ENCODE measurements at regions not wholly inside any gene's neighbourhood (a gene's known extent, or its start where the extent isn't known, plus 50 kb on each side); places are given as distances from the start of the nearest gene placed in this dataset.

GRCh38 chrX:120819126-120819525 is 56.5 kb downstream of the CT47B1 start:
- no peak for DNase-seq (ENCODE audit: low spot score)

- DNase-seq (ENCODE audit: low spot score), result no peak
Observed at GRCh38 chrX:120813982-120814381, 61.7 kb downstream of the CT47B1 start.

- no peak for DNase-seq (ENCODE audit: low spot score)
Observed at GRCh38 chrX:120801426-120801825, 74.2 kb downstream of the CT47B1 start.

GRCh38 chrX:120797188-120797851 is 78.3 kb downstream of the CT47B1 start:
- DNase-seq (ENCODE audit: low spot score), result no peak

- DNase-seq (ENCODE audit: low spot score), result no peak
Observed at GRCh38 chrX:120795301-120795700, 80.4 kb downstream of the CT47B1 start.

GRCh38 chrX:120794525-120794975 is 81.1 kb downstream of the CT47B1 start:
- no peak for DNase-seq (ENCODE audit: low spot score)

GRCh38 chrX:120793098-120793497 is 82.6 kb downstream of the CT47B1 start:
- no peak for DNase-seq (ENCODE audit: low spot score)

GRCh38 chrX:120791013-120791643 is 84.5 kb downstream of the CT47B1 start:
- DNase-seq (ENCODE audit: low spot score), result no peak

- DNase-seq (ENCODE audit: low spot score), result no peak
Observed at GRCh38 chrX:120790552-120790951, 85.1 kb downstream of the CT47B1 start.

- DNase-seq (ENCODE audit: low spot score), result peak; percentile 35
Observed at GRCh38 chrX:120790118-120790517, 85.5 kb downstream of the CT47B1 start.

GRCh38 chrX:120781403-120781802 is 94.3 kb downstream of the CT47B1 start:
- no peak for DNase-seq (ENCODE audit: low spot score)

- DNase-seq (ENCODE audit: low spot score), result no peak
Observed at GRCh38 chrX:120775959-120776358, 99.7 kb downstream of the CT47B1 start.

- DNase-seq (ENCODE audit: low spot score), result no peak
Observed at GRCh38 chrX:120774606-120775005, 101.1 kb downstream of the CT47B1 start.

GRCh38 chrX:120773801-120774200 is 101.9 kb downstream of the CT47B1 start:
- DNase-seq (ENCODE audit: low spot score), result no peak

- peak; percentile 16 for DNase-seq (ENCODE audit: low spot score)
Observed at GRCh38 chrX:120769576-120770341, 105.9 kb downstream of the CT47B1 start.

GRCh38 chrX:120768681-120769080 is 107.0 kb downstream of the CT47B1 start:
- DNase-seq (ENCODE audit: low spot score), result no peak

GRCh38 chrX:120768254-120768653 is 107.4 kb downstream of the CT47B1 start:
- DNase-seq (ENCODE audit: low spot score), result no peak

- DNase-seq (ENCODE audit: low spot score), result no peak
Observed at GRCh38 chrX:120763269-120763668, 112.4 kb downstream of the CT47B1 start.

GRCh38 chrX:120761810-120762209 is 113.9 kb downstream of the CT47B1 start:
- no peak for DNase-seq (ENCODE audit: low spot score)

- no peak for DNase-seq (ENCODE audit: low spot score)
Observed at GRCh38 chrX:120759685-120760084, 116.0 kb downstream of the CT47B1 start.

GRCh38 chrX:120755066-120755846 is 120.4 kb downstream of the CT47B1 start:
- no peak for DNase-seq (ENCODE audit: low spot score)

All from LoVo (cell line).